SU-DHL-6 (cell line): ENCODE measurements at regions not wholly inside any gene's neighbourhood (a gene's known extent, or its start where the extent isn't known, plus 50 kb on each side); places are given as distances from the start of the nearest gene placed in this dataset.

Source experiments
- CTCF ChIP-seq: fragments of 200-600 bp; sonication (generic); IDR thresholded peaks from one replicate; pipeline ENCODE4 v1.5.1; 2017; ENCODE audit warnings: antibody characterized with exemption, mild to moderate bottlenecking, low read length, moderate library complexity; ENCODE audit not compliant: insufficient read depth, poor library complexity, severe bottlenecking
- EZH2phosphoT487 ChIP-seq: fragments of 200-600 bp; sonication (generic), shearing (Covaris generic); conservative IDR thresholded peaks from 2 replicates; pipeline ENCODE4 v1.6.1; 2018; ENCODE audit warnings: mild to moderate bottlenecking, antibody characterized with exemption, low read length, moderate library complexity, mixed read lengths

GRCh38 chr14:34213332-34213731 lies 248.7 kb downstream of the SPTSSA start:
- no peak for TF ChIP-seq CTCF
- TF ChIP-seq EZH2phosphoT487: no peak
